ENCODE measurements at regions not wholly inside any gene's neighbourhood (a gene's known extent, or its start where the extent isn't known, plus 50 kb on each side); places are given as distances from the start of the nearest gene placed in this dataset.

GRCh38 chr10:133028158-133028557 lies 59.6 kb upstream of the ADGRA1 start:
- Histone ChIP-seq H3K4me1 (no peaks in the 10 kb centered on the region), H3K9me3 (replicated peaks) (no peaks in the 10 kb centered on the region), H3K36me3 (no peaks in the 10 kb centered on the region), H3K27me3 (ENCODE audit: low read depth) (peaks cover 96% of the 10 kb centered on the region), H3K4me3 (no peak overlapping the region), H3K27ac (replicated peaks) (no peak overlapping the region)
- intact Hi-C loops (cut with micrococcal nuclease), result no loop called here
- no peak for TF ChIP-seq CTCF (IDR thresholded peaks at IDR 0.05; ENCODE audit: borderline replicate concordance)
- DNase-seq, result no peak

- no peaks in the 10 kb centered on the region for H3K36me3 ChIP-seq
- no peak overlapping the region for H3K4me3 ChIP-seq
- no peaks in the 10 kb centered on the region for H3K9me3 ChIP-seq (replicated peaks)
- H3K27ac ChIP-seq (replicated peaks), result no peak overlapping the region
- peaks cover 96% of the 10 kb centered on the region for H3K27me3 ChIP-seq (ENCODE audit: low read depth)
- peaks cover 2% of the 10 kb centered on the region for H3K4me1 ChIP-seq
- intact Hi-C loops (cut with micrococcal nuclease), result no loop called here
- no peak for DNase-seq
- no peak for TF ChIP-seq CTCF (IDR thresholded peaks at IDR 0.05; ENCODE audit: borderline replicate concordance)
Measured at GRCh38 chr10:133027482-133027881, 60.2 kb upstream of the ADGRA1 start.

- Histone ChIP-seq H3K27ac (replicated peaks) (no peak overlapping the region), H3K4me3 (no peak overlapping the region), H3K4me1 (peaks cover 6% of the 10 kb centered on the region), H3K27me3 (ENCODE audit: low read depth) (peaks cover 96% of the 10 kb centered on the region), H3K9me3 (replicated peaks) (no peaks in the 10 kb centered on the region), H3K36me3 (no peaks in the 10 kb centered on the region)
- TF ChIP-seq CTCF (IDR thresholded peaks at IDR 0.05; ENCODE audit: borderline replicate concordance), result no peak
- no peak for DNase-seq
- intact Hi-C loops (cut with micrococcal nuclease), result no loop called here
Measured at GRCh38 chr10:133026726-133027395, 60.9 kb upstream of the ADGRA1 start.

- no peak for TF ChIP-seq CTCF (IDR thresholded peaks at IDR 0.05; ENCODE audit: borderline replicate concordance)
- H3K9me3 ChIP-seq (replicated peaks), result no peaks in the 10 kb centered on the region
- DNase-seq, result no peak
- intact Hi-C loops (cut with micrococcal nuclease), result no loop called here
- H3K4me1 ChIP-seq, result peaks cover 6% of the 10 kb centered on the region
- H3K4me3 ChIP-seq, result no peak overlapping the region
- peaks cover 96% of the 10 kb centered on the region for H3K27me3 ChIP-seq (ENCODE audit: low read depth)
- H3K27ac ChIP-seq (replicated peaks), result no peak overlapping the region
- H3K36me3 ChIP-seq, result no peaks in the 10 kb centered on the region
Measured at GRCh38 chr10:133026171-133026570, 61.6 kb upstream of the ADGRA1 start.

- no peak for DNase-seq
- Histone ChIP-seq H3K36me3 (no peaks in the 10 kb centered on the region), H3K27me3 (ENCODE audit: low read depth) (peaks cover 96% of the 10 kb centered on the region), H3K27ac (replicated peaks) (no peak overlapping the region), H3K4me1 (peaks cover 6% of the 10 kb centered on the region), H3K9me3 (replicated peaks) (no peaks in the 10 kb centered on the region), H3K4me3 (no peak overlapping the region)
- intact Hi-C loops (cut with micrococcal nuclease), result no loop called here
- no peak for TF ChIP-seq CTCF (IDR thresholded peaks at IDR 0.05; ENCODE audit: borderline replicate concordance)
Measured at GRCh38 chr10:133025558-133026090, 62.1 kb upstream of the ADGRA1 start.

Measured in left ventricle myocardium inferior (tissue), 1 donor.